ENCODE measurements at regions not wholly inside any gene's neighbourhood (a gene's known extent, or its start where the extent isn't known, plus 50 kb on each side); places are given as distances from the start of the nearest gene placed in this dataset.
A peak's percentile ranks its signal among the peaks of the same experiment; 100 is the strongest.

DNA sequence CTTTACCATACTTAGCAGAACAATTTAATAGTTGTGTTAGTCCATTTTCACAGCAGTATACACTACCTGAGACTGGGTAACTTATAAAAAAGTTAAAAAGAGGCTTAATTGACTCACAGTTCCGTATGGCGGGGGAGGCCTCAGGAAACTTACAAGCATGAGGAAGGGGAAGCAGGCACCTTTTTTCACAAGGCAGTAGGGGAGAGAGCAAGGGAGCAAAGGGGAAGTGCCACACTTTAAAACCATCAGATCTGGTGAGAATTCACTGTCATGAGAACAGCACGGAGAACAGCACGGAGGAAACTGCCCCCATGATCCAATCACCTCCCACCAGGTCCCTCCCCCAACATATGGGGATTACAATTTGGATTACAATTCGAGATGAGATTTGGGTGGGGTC, 269.9 kb downstream of the MTRR start:
- DNase-seq (ENCODE audit: low spot score): no peak

DNA sequence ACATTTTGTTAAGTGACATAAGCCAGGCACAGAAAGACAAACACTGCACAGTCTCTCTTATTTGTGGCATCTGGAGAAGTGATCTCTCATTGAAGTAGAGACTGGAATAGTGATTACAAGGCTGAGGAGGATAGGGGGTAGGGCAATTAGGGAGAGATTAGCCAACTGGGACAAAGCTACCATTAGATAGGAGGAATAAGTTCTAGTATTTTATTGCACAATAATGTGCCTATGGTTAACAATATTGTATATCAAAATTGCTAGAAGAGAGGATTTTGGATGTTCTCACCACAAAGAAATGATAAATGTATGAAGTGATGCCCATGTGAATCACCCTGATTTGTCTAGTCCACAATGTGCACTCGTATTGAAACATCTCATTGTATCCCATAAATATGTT, 281.8 kb downstream of the MTRR start:
- DNase-seq (ENCODE audit: low spot score): no peak

DNA sequence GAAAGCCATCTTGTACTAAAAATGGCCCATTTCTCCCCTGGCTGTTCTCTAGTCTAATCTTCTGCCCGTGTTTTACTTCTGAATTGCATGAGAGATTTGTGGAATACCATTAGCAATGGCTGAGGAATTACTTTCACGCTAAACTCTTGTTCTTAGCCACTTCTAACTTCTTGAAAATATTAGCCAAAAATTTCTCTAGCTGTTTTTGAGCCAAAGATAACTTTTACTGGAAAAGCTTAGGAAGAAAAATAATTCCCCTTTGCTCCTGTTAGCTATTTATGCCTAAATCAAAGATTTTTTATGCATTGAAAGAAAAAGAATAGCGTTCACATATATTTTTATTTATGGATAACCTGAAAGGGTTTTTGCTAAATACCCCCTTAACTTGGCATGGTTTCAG, 287.8 kb downstream of the MTRR start:
- DNase-seq (ENCODE audit: low spot score): no peak

DNA sequence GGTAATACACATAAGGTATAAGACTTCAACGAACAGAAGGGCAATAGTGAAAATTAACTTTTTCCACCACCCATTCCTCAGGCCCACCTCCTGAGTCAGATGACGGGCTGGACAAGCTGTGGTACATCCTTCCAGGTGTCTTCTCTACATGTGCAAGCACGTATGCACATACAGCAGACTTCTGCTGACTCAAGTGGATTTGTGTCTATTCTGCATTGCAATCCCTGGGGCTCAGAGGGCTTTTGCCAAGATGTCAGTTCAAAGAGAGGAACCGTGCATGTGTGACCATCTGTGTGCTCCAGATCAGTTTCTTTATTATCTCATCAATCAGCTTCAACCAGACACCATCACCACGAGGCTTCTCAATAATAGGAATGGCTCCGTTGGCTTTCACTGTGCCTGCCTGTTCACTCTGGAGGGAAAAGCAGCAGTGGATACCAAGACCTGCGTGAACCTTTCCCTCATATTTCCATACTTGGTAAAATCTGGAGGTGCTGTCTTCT, 288.4 kb downstream of the MTRR start:
- no peak for DNase-seq (ENCODE audit: low spot score)

DNA sequence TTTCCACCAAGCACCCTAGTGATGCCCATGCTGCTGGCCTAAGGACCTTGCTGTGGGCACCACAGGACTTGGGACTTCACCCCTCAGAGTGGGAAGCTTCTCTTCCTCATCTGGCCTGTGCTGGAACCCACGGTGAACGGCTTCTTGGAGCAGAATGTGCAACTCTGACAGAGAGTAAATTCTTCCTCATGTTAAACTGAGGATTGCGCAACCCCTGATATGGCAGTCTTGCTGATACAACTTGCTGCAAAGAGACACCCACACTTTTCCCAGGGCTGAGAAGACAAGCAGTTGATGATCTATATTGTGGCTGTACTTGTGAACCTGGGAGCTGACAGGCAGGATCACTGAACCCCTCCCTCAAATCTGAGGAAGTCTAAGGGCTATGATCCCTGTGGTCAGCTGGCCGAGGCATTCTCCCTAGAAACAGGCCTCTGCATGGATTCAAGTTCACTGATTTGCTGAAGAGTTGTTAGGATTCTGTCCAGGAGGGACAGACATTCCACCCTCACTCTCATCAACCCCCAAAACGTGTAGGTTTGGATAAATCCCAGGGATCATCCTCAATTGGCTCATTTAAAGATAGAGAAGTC, 307.2 kb downstream of the MTRR start:
- DNase-seq (ENCODE audit: low spot score): peak; percentile 2

DNA sequence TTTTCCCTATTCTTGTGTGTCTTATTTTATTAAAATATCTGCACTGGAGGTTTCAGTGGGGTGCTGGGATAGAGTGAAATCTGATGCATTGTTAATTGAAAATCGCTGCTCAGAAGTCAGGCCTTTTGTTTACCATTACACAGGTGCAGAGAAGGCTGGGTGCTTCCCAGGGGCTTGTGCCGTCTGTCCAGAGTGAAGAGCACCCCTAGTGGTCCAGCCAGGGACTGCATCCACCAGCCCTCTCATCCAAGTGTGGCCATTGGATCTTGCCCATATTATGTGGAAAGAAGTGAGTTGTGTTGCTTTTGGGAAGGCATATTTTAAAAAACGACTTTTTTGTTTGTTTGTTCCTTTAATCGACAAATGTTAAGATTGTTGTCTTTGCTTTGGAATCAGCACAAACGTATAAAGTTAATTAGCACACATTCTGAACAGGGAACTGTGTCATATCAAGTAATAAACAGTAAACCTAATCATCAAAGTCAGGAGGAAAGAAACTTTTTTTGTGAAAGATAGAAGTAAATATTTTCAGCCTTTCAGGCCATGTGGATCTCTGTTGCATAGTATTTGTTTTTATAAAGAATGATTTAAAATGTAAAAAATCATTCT, 315.6 kb downstream of the MTRR start:
- peak; percentile 23 for DNase-seq (ENCODE audit: low spot score)

DNA sequence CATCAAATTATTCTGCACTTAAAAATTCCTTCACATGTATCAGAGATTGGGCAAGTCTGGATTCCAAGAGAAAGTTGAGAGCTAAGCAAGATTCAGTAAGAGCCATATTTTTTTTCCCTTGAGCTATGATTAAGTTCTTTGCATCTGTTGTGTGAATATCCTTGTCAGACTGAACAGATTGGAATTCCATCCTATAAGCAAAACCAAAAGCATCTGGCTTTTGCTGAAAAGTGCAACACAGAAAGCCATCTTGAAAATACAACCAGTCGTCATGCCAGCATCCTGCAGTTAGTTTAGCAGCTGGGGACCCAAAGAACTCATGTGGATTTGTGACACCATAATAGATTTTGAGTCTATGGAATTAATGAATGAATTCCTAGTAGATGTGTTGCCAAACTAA, 316.9 kb downstream of the MTRR start:
- DNase-seq (ENCODE audit: low spot score): no peak

DNA sequence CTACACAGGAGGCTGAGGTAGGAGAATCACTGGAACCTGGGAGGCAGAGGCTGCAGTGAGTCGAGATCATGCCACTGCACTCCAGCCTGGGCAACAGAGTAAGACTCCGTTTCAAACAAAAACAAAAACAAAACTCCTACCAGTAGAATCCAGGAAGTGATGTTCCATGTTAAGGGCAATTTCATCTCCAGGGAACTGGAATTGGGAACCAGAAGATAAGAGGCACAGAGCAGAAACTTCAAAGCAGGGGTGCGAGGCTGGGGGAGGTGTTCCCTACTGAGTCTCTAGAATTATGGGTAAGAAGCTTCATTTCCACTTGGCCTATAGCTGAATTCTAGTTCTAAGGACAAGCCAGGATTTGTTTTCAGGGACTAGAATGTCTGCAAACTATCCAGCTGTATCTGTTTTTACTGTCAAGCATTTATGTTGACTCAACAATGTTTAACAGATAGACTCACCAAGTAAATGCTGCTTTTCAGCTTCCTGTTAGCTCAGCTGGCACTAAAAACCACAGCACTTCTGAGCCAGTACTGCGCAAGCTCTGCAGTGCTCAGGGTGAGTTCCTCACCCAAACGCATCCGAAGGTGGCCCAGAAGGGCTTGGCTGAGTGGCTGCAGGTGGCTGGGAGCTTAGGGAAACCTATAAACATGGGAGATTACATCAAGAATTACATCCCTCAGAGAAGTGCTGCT, 320.1 kb downstream of the MTRR start:
- DNase-seq (ENCODE audit: low spot score): no peak

DNA sequence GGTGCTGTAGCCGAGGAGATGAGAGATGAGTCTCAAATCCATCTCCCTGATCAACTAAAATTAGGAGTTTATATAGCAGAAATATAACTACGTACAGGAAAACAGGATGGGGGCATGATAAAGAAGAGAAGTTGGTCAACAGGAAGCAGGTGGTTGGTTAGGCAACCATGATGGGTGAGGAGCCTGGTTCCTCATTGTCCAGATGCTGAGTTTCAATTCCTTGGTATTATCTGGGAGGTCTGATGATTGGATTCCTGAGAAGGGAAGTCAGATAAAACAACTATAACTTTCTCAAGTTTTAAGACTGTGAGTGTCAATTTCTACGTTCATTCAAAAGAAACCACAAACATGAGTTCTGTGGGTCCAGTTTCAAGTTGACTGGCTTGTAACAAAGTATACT, 323.9 kb downstream of the MTRR start:
- no peak for DNase-seq (ENCODE audit: low spot score)

DNA sequence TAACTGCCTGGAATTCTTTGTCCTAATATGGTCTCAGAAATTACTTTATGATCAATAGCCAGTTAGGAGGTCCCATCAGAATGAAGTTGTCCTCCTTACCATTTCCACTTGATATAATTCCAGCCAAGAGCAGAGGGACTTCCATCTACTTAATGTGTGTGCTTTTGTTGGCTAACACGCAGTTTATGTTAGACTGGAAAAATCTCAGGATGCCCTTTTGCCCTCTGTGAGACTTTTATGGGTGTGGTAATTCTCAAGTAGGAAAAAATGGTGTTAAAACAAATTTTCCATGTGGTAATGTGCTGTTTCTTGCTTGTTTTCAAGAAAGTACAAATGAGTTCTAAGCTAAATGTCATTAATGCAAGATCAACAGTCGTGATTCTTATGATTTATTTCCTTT, 327.1 kb downstream of the MTRR start:
- no peak for DNase-seq (ENCODE audit: low spot score)

DNA sequence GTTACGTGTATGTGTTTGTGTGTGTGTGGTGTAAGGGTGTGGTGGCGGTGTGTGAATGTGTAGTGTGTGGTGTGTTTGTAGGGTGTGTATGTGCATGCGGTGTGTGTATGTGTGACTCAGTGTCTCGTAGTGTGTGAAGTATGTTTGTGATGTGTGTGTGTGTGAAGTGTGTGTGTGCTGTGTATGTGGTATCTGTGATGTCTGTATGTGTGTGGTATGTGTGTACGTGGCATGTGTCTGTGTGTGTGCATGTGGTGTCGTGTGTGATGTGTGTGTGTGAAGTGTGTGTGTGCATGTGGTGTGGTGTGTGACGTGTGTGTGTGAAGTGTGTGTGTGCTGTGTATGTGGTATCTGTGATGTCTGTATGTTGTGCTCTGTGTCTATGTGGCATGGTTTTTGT, 339.4 kb downstream of the MTRR start:
- DNase-seq (ENCODE audit: low spot score): no peak

DNA sequence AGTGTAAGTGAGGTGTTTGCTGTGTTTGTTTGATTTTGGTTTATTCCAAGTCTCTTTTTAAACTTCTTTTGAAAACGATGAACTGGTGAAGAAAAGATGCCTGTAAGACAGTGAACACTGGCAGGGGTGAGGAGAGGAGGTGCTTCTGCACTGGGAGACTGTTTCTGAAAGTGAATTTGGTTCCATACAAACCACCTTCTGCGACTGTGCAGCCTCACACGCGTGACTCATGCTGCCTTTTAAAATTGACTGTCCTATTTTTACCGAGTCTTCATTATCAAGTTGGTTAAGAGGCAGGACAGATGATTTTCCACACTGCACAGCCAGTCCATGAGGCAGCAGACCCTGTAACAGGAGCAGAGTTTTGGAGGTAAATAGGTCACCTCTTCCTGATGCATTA, 340.6 kb downstream of the MTRR start:
- DNase-seq (ENCODE audit: low spot score): no peak

DNA sequence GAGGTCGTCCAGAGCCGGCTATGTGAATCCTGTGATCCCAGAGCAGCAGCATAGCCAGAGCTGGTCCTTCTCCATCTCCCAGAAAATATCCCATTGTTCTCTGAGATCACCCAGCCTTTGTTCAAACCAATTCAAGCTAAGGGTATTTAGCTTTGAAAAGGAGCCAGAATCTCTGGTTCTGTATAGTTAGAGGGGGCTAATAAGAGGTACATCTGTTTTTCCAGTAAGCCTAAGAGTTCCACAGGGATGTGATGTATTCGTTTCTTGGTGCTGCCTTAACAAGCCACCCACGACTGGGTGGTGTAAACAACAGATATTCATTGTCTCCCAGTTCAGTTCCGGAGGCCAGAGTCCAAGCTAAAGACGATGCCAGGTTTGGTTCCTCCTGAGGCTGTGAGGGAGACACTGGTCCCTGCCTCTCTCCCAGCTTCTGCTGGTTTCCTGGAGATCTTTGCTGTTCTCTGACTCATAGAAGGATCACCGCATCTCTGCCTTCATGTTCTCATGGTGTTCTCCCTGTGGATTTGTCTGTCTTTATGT, 344.8 kb downstream of the MTRR start:
- no peak for DNase-seq (ENCODE audit: low spot score)

DNA sequence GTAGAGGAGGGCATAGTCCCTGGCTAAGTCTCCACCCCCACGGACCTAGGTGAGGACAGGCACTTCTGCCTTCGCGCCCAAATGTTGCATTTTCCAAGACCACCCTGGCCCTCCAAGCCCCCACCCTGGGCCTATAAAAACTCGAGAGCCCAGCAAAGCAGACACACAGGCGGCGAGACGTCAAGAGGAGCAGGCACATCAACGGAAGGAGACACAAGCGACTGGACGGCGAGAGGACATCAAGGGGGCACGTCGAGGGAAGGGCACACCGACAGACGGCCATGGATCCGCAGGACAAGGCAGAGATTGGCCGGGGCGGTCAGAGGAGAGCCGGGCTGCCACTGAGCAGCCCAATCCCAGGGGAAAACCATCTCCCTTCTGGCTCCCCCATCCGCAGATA, 348.0 kb downstream of the MTRR start:
- DNase-seq (ENCODE audit: low spot score): no peak

DNA sequence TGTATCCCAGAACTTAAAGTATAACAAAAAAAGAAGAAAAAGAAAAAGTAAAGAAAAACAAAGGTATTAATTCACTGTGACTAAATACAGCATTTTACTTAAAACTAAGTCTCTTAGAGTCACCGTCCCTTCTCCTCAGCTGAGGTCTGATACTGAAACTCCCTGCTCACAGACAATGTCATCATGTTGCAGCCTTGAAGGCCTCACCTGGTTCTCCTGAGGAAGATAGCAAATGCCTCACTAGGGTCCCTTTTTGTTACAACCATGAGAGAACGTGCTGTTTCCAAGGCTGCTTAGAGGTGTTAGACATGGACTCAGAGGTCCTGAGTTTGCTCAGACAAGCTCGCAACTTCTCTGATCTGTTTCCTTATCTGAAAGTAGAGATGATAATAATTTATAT, 357.2 kb downstream of the MTRR start:
- no peak for DNase-seq (ENCODE audit: low spot score)

DNA sequence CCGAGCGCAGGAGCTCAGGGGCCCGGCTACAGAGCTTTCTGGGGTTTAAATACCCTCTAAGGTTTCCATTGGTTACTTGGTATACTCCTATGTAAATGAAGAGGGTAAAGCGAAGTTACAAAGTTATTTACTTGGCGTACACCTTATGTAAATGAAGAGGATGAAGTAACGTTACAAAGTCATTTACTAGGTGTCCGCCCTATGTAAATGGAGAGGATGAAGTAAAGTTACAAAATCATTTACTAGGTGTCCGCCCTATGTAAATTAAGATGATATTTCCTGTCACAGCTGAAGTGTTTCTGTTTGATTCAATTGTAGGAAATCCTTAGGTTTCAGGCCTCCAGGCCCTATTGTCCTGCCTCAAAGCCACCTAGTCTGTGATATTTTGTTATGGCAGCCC, 358.2 kb downstream of the MTRR start:
- DNase-seq (ENCODE audit: low spot score): no peak

DNA sequence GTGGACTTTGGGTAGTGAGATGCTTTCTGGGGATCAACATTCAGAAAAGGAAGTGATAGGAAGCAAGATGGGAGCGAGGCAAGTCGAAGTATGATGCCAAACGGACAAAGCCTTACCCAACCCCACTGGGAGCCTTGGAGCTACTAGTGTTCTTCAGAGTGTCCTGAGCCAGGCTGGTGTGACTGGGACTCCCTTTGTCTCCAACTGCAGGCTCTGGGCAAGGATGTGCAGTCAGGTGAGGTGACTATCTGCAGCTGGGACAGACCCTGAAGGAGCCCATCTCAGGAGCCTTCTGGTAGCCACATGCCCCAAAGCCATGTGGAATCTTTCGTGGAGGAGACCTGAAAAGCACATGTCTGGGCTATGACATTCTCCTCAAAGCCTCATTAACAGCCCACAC, 360.6 kb downstream of the MTRR start:
- DNase-seq (ENCODE audit: low spot score): no peak

DNA sequence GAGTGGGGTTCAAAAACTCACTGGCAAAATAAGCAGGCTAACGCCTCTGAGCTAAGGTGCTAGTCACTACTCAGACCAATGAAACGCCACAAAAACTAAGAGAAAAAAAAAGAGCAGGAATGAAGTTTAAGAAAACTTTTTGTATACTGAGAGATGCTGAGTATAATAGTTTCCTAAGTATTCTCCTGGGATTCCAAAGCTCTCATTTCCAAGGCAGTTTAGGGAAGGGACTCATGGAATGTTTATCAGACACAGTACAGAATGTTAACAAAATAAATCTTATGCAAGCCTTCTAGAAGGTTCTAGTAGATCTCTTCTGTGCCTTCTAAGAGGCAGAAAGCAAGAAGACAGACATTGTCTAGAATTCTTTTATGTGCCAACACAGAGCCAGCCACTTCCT, 361.9 kb downstream of the MTRR start:
- DNase-seq (ENCODE audit: low spot score): no peak

DNA sequence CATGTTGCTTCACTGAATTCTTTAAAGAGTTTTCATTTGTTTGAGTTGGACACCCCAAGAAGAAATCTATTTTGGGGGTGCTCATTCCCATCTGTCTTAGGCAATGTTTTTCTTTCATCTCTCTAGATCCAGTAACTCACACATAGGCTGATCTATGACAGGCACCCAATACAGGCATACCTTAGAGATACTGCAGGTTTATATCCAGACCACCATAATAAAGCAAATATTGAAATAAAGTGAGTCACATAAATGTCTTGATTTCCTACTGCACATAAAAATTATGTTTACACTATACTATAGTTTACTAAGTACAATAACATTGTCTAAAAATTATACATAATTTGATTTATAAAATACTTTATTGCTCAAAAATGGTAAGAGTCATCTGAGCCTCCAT, 364.5 kb downstream of the MTRR start:
- no peak for DNase-seq (ENCODE audit: low spot score)

DNA sequence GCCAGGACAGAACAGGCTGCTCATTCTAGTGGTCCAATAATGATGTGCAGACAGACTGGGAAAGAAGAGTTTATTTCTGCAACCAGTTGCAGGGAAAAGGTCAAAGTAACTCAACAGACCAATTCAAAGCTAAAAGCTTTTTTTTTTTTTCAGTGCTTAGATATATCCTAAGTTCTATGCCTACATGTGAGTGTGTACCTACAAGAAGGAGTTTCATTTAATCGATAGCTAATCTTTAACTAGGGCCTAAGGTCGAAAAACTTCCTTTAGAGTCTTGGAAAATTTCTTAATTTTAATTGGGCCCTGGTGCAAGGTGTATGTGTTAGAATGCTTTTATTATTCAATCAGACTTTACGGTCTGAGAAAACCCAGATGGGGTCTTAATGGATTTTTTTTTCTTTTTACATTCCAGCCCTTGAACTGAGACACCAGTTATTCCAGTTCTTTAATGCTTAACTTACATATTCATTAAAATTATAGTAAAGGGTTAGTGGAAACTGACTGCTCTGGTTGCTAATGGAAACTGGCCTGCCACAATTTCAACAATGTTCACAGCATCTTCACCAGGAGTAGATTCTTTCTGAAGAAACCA, 365.3 kb downstream of the MTRR start:
- no peak for DNase-seq (ENCODE audit: low spot score)

DNA sequence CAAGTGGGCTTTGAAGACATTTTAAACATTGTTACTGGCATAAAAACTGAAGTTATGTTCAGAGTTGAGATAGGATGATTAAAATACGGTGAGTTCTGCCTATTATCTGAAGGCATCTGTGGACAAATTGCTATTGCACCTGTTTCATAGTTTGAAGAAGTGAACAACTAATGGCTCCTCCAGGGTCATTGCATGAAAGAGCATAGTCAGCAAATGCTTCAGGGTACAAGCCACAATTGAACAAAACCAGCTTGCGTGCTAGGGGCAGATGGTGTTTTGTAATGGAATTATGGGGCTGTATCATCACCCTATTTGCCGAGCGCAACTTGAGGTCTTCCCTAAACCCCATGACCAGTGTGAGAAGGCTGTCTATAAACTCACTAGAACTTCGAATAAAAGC, 369.1 kb downstream of the MTRR start:
- DNase-seq (ENCODE audit: low spot score): no peak

DNA sequence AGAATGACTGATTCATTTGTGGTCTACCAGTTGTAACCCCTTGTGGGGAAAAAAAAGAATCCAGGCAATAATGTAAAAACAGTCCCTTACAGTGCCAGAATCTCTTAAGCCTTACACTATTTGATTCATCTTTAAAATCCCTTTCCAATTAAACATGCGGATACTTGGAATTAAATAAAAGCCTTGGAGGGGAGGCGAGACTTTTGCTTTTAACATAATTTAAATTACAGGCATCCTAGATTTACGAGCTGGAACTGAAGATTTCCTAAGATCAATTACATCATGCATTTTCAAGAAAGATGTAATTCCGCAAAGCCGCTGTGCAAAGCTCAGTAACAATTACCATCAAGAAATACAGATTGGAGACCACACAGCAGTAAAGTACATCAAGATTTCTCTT, 370.2 kb downstream of the MTRR start:
- no peak for DNase-seq (ENCODE audit: low spot score)

DNA sequence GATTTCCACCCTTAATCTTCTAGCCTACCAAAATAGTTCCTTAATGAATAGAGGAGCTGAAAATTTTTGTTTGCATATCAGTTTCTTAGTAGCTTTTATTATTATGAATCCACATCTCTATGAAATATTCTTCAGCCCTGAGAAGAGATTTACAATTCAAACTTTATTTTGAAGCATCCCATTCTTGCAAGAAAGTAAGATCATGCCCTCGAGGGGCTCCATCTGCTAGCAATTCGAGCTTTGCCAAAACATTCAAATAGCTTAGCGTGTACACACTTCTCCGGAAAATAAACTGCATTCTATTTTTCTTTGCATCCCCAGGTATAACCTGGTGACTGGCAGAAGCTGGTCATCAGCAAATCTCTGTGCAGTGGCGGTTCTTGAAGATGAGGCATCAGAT, 370.7 kb downstream of the MTRR start:
- no peak for DNase-seq (ENCODE audit: low spot score)

Data from HuH-7 (cell line).